SK-N-MC (cell line): ENCODE measurements at regions not wholly inside any gene's neighbourhood (a gene's known extent, or its start where the extent isn't known, plus 50 kb on each side); places are given as distances from the start of the nearest gene placed in this dataset.

Experiments used
- EZH2 ChIP-seq: fragments of 200-600 bp; sonication (generic); IDR thresholded peaks from one replicate; pipeline ENCODE4 v1.6.1; 2017; ENCODE audit warnings: antibody characterized with exemption
- FOXP2 ChIP-seq: optimal IDR thresholded peaks from 2 replicates; pipeline ENCODE3; 2011; ENCODE audit warnings: mild to moderate bottlenecking, moderate library complexity; ENCODE audit not compliant: insufficient read depth; ENCODE audit errors: extremely low read length, control extremely low read depth
- POLR2AphosphoS5 ChIP-seq: IDR thresholded peaks from 2 replicates; pipeline ENCODE4 v1.6.1; 2012; ENCODE audit warnings: mild to moderate bottlenecking, low read depth, low read length, borderline replicate concordance

GRCh38 chr10:22805304-22805703 lies 90.9 kb upstream of the PIP4K2A start:
- no peak for TF ChIP-seq EZH2
- no peak for TF ChIP-seq POLR2AphosphoS5
- TF ChIP-seq FOXP2 = no peak
